ENCODE measurements at regions not wholly inside any gene's neighbourhood (a gene's known extent, or its start where the extent isn't known, plus 50 kb on each side); places are given as distances from the start of the nearest gene placed in this dataset.

DNA sequence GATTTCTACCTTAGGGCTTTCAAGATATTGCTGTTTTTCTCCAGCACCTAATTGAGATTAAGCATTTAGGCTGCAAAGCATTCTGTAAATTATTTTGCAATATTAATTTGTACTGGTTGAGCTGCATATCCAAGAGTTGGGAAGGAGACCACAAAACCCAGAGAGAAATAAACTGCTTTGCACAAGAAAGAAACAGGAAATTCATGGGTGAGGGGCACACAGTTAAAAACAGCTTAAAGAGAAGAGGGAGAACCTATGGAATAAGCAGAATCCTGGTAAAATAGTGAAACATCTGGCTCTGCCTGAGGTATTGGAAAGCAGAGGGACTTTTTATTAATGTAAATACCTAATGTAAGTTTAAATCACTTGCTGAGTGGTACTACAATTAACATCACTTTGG, 243.0 kb downstream of the TMEM167A start:
- TF ChIP-seq, protein P1, sequence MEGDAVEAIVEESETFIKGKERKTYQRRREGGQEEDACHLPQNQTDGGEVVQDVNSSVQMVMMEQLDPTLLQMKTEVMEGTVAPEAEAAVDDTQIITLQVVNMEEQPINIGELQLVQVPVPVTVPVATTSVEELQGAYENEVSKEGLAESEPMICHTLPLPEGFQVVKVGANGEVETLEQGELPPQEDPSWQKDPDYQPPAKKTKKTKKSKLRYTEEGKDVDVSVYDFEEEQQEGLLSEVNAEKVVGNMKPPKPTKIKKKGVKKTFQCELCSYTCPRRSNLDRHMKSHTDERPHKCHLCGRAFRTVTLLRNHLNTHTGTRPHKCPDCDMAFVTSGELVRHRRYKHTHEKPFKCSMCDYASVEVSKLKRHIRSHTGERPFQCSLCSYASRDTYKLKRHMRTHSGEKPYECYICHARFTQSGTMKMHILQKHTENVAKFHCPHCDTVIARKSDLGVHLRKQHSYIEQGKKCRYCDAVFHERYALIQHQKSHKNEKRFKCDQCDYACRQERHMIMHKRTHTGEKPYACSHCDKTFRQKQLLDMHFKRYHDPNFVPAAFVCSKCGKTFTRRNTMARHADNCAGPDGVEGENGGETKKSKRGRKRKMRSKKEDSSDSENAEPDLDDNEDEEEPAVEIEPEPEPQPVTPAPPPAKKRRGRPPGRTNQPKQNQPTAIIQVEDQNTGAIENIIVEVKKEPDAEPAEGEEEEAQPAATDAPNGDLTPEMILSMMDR (IDR thresholded peaks at IDR 0.05) = no peak

DNA sequence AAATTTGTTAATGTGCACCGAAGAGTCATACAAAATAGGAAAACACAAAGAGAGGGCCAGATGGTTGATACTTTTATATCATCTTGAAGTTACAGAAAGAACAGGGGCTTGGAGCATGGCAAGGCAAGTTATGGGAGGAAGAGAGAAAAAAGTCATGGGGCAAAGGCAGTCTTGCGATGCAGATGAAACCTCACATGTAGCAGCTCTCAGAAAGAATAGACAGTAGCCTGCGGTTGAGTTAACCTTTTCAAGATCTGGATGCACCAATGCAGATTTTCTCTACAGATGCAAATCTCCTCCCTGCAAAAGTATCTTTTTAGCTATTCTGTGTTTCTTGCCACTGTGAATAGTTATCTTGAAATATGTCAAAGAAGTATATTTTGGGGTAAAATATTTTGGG, 243.9 kb downstream of the TMEM167A start:
- TF ChIP-seq, protein P1 (IDR thresholded peaks at IDR 0.05) = no peak

DNA sequence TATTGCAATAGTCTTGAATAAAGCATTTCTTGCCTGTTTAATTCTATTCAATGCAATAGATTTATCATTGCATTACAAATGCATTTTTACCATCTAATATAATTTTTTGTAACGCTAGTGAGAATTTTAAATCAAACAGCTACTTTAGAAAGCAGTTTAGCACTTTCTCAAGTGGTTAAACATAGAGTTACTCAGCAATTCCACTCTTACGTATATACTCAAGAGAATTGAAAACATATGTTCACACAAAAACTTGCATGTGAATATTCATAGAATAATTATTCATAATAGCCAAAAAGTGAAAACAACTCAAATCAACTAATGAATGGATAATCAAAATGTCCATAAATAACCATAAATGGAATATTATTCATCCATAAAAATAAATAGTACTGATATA, 244.7 kb downstream of the TMEM167A start:
- TF ChIP-seq, protein P1 (IDR thresholded peaks at IDR 0.05) = no peak

DNA sequence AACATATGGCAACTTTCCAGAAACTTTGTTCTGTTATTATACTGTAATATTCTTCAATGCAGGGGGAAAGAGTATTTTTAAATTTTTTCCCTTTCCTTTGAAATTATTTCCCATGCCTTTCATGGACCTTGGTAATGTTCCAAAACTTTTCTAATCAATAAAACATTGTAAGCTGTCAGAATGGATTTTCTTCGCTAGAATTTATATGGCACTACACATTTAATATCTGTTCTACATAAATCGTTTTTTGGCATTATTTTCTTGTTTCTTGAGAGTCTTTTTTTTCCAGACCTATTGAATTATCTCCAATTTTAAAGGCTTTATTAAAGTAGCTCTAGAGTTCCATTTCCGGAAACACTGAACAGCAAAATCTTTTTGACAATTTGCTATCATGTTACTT, 249.0 kb downstream of the TMEM167A start:
- TF ChIP-seq, protein P1 (IDR thresholded peaks at IDR 0.05) = no peak

DNA sequence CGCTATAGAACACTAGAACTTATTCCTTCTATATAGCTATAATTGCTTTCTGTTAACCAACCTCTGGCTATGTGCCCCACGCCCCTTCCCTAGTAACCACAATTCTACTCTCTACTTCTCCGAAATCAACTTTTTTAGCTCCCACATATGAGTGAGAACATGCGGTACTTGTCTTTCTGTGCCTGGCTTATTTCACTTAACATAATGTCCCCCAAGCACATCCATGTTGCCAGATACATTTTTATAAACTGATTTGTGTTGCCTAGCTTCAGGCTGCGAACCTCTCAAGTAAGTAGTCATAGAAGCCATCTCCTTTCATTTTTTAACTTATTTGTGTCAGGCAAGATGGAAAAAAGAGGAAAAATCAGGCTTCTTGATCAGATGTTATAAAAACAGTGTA, 249.5 kb downstream of the TMEM167A start:
- TF ChIP-seq, protein P1 (IDR thresholded peaks at IDR 0.05) = no peak

DNA sequence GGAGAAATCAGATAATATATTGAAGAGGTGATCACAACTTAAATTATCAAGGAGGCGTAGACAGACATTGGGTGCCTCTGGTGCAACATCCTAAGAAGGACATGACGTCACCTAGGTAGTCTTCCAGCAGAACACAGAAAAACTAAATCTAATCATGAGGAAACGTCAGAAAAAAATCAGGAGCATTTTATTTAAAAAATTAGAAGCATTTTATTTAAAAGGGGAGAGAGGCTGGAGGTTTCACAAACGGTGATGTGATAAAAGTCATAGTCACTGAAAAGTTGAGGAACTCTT, 254.6 kb downstream of the TMEM167A start:
- TF ChIP-seq, protein P1 (IDR thresholded peaks at IDR 0.05) = no peak

DNA sequence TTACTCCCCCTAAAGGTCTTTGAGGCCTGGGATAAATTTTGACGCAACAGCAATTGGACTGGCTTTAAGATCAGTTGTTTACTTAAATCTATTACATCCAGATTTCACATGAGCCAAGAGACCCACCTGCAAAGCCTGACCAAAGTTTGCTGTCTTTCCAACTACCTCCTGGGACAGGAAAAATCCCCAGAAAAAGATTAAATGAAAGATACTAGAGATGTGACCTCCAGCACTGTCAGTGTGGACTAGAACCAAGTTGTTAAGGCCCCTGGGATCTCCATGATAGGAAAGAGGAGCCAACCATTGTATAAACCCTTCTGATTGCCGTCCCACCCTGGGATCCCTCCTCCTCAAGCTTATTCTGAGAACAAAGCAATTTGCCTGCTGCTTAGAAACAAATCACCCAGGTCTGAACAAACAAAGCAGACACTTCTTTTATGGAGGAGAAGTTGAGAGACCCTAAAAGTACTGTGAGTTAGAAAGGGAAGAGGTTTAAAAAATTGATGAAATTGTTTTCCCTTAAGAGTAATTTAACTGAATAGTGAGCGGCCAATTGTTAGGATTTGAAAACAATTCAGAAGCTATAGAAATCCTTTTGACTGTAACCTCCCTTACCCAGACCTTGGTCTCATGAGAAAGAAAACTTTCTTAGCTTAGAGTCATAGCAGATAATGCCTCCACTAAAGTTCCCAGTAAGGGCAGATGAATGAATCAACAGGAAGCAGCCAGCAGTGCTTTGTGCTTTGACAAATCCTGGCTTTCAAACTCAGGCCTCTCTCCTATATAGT, 255.2 kb downstream of the TMEM167A start:
- TF ChIP-seq, protein P1 (IDR thresholded peaks at IDR 0.05) = no peak
